ENCODE measurements at regions not wholly inside any gene's neighbourhood (a gene's known extent, or its start where the extent isn't known, plus 50 kb on each side); places are given as distances from the start of the nearest gene placed in this dataset.
"Not testable (repeated sequence)": the region's sequence is repeated elsewhere in the genome, so short reads cannot be mapped to it uniquely, and the experiment has no call there.

DNA sequence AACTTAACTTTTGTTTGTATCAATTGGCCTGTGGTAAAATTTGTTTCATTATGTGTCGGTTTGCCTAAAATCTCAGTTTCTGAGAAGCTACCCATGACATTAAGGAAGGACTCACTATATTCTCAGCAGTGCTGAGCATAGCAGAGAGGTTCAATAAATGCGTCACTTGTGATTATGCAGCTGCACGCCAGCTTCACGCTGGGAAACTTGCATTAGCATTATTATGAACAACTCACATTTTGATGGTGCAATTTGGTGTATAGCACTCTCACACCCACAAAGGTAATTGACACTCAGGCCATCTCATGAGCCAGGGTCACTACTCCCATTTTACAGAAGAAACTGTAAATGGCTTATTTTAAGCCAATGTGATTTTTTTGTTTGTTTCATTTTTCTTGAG lies 80.6 kb upstream of the SALL1 start:
- DNase-seq, result no peak

DNA sequence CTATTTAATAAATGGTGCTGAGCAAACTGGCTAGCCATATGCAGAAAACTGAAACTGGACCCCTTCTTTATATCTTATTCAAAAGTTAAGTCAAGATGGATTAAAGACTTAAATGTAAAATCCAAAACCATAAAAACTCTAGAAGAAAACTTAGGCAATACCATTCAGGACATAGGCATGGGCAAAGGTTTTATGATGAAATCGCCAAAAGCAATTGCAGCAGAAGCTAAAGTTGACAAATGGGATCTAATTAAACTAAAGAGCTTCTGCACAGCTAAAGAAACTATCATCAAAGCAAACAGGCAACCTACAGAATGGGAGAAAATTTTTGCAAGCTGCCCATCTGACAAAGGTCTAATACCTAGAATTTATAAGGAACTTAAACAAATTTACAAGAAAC lies 79.0 kb upstream of the SALL1 start:
- DNase-seq, result not testable (repeated sequence)

- no peak for DNase-seq
Measured at GRCh38 chr16:51228097-51228659, 77.1 kb upstream of the SALL1 start.

- DNase-seq, result no peak
Measured at GRCh38 chr16:51225878-51226277, 74.8 kb upstream of the SALL1 start.

- no peak for DNase-seq
Measured at GRCh38 chr16:51224317-51224716, 73.2 kb upstream of the SALL1 start.

GRCh38 chr16:51222016-51222415 lies 70.9 kb upstream of the SALL1 start:
- no peak for DNase-seq

- no peak for DNase-seq
Measured at GRCh38 chr16:51211148-51211547, 60.1 kb upstream of the SALL1 start.

GRCh38 chr16:51210087-51210486 lies 59.0 kb upstream of the SALL1 start:
- DNase-seq, result no peak

DNA sequence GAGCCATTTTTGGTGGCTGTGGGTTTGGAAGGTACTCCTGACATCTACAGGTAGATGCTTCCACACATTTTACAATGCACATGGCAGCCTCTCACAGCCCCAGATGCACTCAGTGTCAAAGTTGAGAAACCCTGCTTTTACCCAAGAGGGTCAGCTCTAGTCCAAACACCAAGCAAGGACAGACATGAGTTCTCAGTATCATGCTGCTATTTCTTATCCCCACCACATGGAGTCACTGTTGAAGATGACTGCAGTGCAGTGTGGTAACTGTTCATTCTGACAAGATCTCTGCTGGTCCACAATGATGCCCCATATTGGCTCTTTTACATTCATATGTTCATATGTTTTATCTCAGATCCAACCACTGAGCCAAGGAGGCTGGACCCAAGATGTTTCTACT lies 50.5 kb upstream of the SALL1 start:
- DNase-seq, result no peak
